NCI-H2107 treated with DMSO at 0.1 percent for 48 hours (cell line): ENCODE measurements at regions not wholly inside any gene's neighbourhood (a gene's known extent, or its start where the extent isn't known, plus 50 kb on each side); places are given as distances from the start of the nearest gene placed in this dataset.
"Not testable (repeated sequence)": the region's sequence is repeated elsewhere in the genome, so short reads cannot be mapped to it uniquely, and the experiment has no call there.

Source experiments
- DNase-seq: peaks from one replicate; lab custom pipeline; 2025; ENCODE audit not compliant: unreplicated experiment; lab: John Stamatoyannopoulos, UW

- DNase-seq = no peak
Observed at GRCh38 chr5:154626876-154627557, 128.2 kb upstream of the LARP1 start.

DNA sequence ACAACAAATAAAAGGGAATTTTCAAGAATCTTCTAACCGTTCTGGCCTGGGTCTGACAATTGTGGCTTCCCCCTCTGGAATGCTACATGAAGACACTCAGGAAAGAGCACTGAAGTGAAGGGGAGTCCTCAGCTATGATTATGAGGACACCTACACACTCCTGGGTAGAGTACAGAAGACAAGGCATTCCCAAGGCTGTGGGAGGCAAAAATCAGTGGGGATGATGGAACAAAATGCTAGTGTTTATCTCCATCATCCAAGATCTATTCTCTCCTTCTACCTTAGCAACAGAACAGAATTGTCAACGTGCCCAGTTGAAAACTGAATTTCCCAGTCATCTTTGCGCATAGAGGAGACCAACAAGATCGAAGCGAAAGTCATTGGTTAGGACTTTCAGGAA, 130.1 kb upstream of the LARP1 start:
- no peak for DNase-seq

DNA sequence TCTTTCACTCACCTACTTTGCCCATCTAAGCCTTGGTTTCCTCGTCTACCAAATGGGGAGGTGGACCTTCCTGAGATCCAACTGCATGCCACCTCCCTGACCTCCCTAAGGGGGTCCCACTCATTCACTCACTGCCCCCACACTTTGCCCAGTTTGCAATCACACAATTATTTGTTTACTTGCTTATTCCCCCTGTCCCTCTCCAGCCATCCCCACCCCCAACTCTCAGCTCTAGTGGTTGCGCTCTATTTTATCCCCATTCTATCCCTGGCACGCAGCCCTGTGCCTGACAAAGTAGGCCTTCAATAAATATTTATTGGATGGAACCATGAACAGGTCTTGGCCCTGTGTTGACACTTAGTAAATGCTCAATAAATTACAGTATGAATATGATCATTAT, 130.8 kb upstream of the LARP1 start:
- no peak for DNase-seq

- no peak for DNase-seq
Observed at GRCh38 chr5:154620411-154620810, 134.8 kb upstream of the LARP1 start.

- DNase-seq = no peak
Observed at GRCh38 chr5:154618696-154619095, 136.5 kb upstream of the LARP1 start.

- no peak for DNase-seq
Observed at GRCh38 chr5:154614595-154614994, 136.6 kb upstream of the HAND1 start.

DNA sequence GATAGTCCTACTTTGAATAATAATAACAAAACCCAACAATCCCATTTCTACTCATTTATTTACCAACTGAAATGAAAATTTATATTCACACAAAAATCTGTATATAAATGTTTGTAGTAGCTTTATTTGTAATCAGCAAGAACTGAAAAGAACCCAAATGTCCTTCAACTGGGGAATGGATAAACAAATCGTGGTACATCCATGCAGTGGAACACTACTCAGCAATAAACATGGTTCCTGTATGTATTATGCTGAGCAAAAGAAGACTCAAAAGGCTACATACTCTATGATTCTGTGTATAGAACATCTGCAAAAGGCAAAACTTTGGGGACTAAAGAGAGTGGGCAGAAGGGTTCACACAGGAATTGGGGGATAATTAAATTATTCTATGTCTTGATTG, 136.1 kb upstream of the HAND1 start:
- no peak for DNase-seq

DNA sequence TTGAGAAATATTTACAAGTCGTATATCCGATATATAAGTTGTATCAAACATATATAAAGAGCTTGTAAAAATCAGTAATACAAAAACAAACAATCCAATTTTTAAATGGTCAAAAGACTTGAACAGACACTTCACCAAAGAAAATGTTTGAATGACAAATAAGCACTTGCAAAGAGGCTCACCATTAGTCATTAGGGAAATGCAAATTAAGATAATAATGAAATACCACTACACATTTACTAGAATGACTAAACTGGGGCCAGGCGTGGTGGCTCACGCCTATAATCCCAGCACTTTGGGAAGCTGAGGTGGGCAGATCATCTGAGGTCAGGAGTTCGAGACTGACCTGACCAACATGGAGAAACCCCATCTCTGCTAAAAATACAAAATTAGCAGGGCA, 134.6 kb upstream of the HAND1 start:
- DNase-seq = no peak

DNA sequence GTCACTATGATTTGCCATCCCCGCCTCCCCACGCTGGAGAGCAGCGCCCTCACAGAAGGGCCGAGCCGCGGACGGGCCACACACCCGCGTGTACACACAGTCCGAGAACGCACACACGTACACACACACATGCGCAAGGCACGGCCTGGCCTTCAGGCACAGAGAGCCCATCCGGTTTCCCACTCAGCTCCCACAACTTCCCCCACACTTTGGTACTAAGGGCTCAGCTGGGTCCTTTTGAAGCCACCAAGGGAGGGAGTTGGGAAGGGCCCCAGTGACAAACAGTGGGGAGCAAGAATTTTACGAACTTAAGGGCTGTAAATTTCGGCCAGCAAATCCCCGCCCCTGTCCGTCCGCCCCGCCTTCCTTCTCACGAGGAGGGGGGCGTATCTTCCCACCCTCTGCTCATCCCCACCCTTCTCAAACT, 133.3 kb upstream of the HAND1 start:
- DNase-seq = no peak

- peak; percentile 28 for DNase-seq
Observed at GRCh38 chr5:154610321-154611154, 132.5 kb upstream of the HAND1 start.

DNA sequence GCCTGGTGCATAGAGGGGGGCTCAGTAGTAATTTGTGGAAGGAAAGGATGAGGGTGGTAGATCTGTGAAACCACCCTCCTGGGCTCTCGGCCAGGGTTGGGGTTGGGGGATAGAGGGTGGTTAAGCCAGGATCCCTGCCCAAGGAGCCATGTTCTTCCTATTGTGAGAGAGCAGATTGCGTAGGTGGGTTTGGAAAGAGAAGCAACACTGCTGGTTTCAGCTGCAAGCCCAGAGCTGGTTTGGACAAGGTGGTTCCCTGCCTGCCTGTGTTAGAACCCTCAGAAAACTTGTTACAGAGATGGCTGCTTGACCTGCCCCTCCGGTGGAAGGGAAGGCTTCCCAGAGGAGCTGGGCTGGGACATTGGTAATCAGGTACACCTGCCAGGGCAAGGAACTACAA, 131.2 kb upstream of the HAND1 start:
- no peak for DNase-seq

DNA sequence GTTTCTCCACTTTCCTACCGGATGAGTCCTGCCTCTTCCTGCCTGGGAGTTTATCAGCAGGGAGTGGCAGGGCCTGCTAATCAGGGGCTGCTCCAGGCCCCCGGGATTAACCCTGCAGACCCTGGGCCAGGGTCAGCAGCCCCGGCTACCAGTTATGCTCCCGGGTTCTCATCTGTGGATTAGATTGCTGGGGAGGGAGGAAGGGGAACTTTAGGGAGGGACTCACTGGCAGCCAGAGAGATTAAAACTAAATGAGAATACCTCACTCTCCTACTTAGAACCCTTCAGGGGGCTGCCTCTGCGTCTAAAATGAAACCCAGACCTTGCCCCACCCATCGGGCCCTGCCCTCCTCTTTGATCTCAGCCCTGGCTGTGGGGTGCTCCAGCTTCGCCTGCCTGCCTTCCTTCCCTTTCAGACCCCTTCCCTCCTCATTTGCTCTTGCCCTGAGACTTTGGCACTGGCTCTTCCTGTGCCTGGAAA, 130.5 kb upstream of the HAND1 start:
- DNase-seq = no peak

DNA sequence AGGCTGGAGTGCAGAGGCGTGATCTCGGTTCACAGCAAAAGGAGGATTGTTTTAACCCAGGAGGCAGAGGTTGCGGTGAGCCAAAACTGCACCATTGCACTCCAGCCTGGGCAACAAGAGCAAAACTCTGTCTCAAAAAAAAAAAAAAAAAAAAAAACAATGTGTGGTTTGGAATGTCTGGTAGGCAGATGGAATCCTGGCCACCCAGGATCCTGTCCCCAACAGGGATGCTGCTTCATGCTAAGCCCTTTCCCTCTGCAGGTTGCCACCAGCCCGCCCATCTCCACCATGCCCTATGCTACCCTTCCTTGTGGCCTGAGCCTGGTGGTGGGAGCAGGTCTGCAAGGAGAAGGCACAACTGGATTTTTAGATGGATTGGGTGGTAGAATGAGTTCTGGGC, 129.7 kb upstream of the HAND1 start:
- no peak for DNase-seq

DNA sequence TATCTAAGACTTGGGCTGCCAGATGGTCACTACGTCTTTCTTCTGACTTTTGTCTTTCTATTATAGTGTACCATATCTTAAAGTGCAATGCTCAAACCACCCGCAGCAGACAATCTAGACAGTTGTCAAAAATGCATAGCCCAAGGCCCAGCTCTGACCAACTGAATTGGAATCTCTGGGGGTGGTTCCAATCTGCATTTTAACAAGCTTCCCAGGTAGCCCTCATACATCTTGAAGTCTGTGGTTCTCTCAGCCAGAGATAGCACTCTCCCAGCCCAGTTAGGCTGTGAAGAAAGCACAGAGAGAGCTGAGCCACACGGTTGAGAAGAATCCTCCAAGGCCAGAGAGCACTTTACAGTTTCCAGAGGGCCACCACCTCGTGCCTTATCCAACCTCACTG, 128.2 kb upstream of the HAND1 start:
- no peak for DNase-seq

- no peak for DNase-seq
Observed at GRCh38 chr5:154603953-154604679, 126.1 kb upstream of the HAND1 start.

- no peak for DNase-seq
Observed at GRCh38 chr5:154603485-154603884, 125.5 kb upstream of the HAND1 start.

GRCh38 chr5:154603011-154603410, 125.0 kb upstream of the HAND1 start:
- no peak for DNase-seq

DNA sequence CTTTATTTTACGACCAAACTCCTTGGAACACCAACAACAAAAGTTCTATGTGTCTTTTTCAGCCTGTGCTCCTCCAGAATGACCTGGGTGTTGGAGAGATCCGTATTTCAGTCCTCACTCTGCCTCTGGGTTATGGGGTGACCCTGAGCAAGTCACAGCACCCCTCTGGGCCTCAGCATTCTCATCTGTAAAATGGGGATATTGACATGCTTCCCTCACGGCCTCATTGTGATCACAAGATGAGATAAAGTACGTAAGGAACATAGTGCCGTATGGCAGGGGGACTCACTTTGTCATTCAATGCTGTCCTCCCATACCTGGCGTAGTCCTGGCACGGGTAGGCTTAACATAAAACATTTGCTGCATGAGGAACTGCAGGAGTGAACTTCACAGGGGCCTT, 123.0 kb upstream of the HAND1 start:
- DNase-seq = no peak

GRCh38 chr5:154598021-154598420, 120.0 kb upstream of the HAND1 start:
- DNase-seq = no peak

GRCh38 chr5:154596844-154597243, 118.8 kb upstream of the HAND1 start:
- not testable (repeated sequence) for DNase-seq

DNA sequence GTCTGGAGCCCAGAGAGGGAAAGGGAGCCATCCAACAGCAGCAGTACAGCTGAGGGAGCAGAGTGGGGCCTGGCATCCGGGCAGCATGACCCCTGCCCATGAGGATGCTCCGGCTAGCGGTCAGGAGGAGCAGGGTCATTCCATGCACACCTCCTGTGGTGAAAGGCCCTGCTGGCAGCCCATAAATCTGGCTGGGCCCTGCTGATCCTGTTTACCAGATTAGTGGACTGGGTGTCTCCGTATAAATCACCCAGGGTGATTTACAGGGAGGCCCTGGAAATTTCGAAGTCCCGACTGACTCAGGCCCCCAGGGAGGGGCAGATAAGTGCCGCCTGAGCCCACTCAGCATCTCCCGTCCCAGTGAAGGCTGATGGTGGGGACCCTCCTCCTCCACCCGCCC, 117.6 kb upstream of the HAND1 start:
- DNase-seq = no peak

DNA sequence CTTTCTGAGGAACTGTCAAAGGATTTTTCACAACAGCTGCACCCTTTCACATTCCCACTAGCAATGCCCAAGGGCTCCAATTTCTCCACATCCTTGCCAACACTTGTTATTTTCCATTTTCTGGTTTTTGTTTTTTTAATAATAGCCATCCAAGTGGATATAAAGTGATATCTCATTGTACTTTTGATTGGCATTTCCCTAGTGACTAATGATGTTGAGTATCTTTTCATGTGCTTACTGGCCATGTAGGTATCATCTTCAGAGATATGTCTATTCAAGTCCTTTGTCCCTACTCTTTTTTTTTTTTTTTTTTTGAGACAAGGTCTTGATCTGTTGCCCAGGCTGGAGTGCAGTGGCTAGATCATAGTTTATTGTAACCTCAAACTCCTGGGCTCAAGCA, 115.8 kb upstream of the HAND1 start:
- DNase-seq = no peak
